OCI-M1 (cell line): ENCODE measurements at regions not wholly inside any gene's neighbourhood (a gene's known extent, or its start where the extent isn't known, plus 50 kb on each side); places are given as distances from the start of the nearest gene placed in this dataset.

ENCODE experiments used
- DNase-seq: peaks from one replicate; lab custom pipeline; 2025; lab: John Stamatoyannopoulos, UW

- peak; percentile 95 for DNase-seq
Observed at GRCh38 chr3:42012935-42013690, 51.2 kb upstream of the ULK4 start.

GRCh38 chr3:42012383-42012934 is 50.6 kb upstream of the ULK4 start:
- peak; percentile 89 for DNase-seq
